ENCODE measurements at regions not wholly inside any gene's neighbourhood (a gene's known extent, or its start where the extent isn't known, plus 50 kb on each side); places are given as distances from the start of the nearest gene placed in this dataset.

- TF ChIP-seq BHLHE40 (IDR thresholded peaks at IDR 0.05; ENCODE audit: borderline replicate concordance) (no peak), FOXK2 (IDR thresholded peaks at IDR 0.05) (no peak), SP1 (IDR thresholded peaks at IDR 0.05) (no peak), SUZ12 (IDR thresholded peaks at IDR 0.05) (no peak), ZNF384 (IDR thresholded peaks at IDR 0.05) (no peak), ELF4 (IDR thresholded peaks at IDR 0.05) (no peak), FOXM1 (IDR thresholded peaks at IDR 0.05; ENCODE audit: borderline replicate concordance) (no peak), FOXA1 (IDR thresholded peaks at IDR 0.05) (no peak), TARDBP (IDR thresholded peaks at IDR 0.05) (no peak), ARNT (IDR thresholded peaks at IDR 0.05) (no peak), LEF1 (IDR thresholded peaks at IDR 0.05; ENCODE audit: borderline replicate concordance) (no peak), CTBP1 (IDR thresholded peaks at IDR 0.05; ENCODE audit: borderline replicate concordance) (no peak), HDGF (IDR thresholded peaks at IDR 0.05; ENCODE audit: borderline replicate concordance) (no peak), L3MBTL2 (conservative IDR thresholded peaks at IDR 0.05) (no peak)
These were observed 50.9 kb upstream of the TMEM164 start for GRCh38 chrX:109952050-109952449.

Data from HEK293T (cell line).